Caco-2 (cell line): ENCODE measurements at regions not wholly inside any gene's neighbourhood (a gene's known extent, or its start where the extent isn't known, plus 50 kb on each side); places are given as distances from the start of the nearest gene placed in this dataset.

ENCODE experiments used
- BruUV-seq: library from RNA; stranded (reverse); fragments of 400-500 nt; replicated peaks from 2 replicates; lab custom pipeline; 2021; lab: Mats Ljungman, UMichigan
- CTCF ChIA-PET: fragments of 300-600 bp; sonication (Branson Sonifier 250); formaldehyde crosslinking; loops from one replicate; lab custom pipeline; 2022; ENCODE audit warnings: antibody characterized with exemption; lab: Charles Lee
- POLR2A ChIA-PET: fragments of 300-600 bp; sonication (Branson Sonifier 250); formaldehyde crosslinking; loops from one replicate; lab custom pipeline; 2022; ENCODE audit warnings: antibody characterized with exemption; lab: Charles Lee
- DNase-seq, 2 experiments: peaks; one replicate each; pipeline versions ENCODE4 v3.0.0 to v3.0.0-alpha.2; 2020 to 2022
- H3K27me3 ChIP-seq: replicated peaks from 2 replicates; pipeline ENCODE4 v1.6.0; 2011; ENCODE audit warnings: low read length; ENCODE audit not compliant: control insufficient read depth, insufficient read depth
- H3K36me3 ChIP-seq: 2 replicates; pipeline ENCODE4 v1.5.1; 2011; ENCODE audit warnings: low read length; ENCODE audit not compliant: control insufficient read depth, insufficient read depth
- H3K4me1 ChIP-seq: fragments of 250-450 bp; sonication (Bioruptor Pico); 2 replicates; pipeline ENCODE4 v1.5.1; 2020; ENCODE audit warnings: mild to moderate bottlenecking
- H3K4me3 ChIP-seq: 2 replicates; pipeline ENCODE4 v1.5.1; 2011; ENCODE audit warnings: low read depth, mild to moderate bottlenecking, control low read depth, low read length
- H3K9me3 ChIP-seq: fragments of 250-450 bp; sonication (Bioruptor Pico); 2 replicates; pipeline ENCODE4 v1.5.1; 2020; ENCODE audit warnings: mild to moderate bottlenecking, moderate library complexity
- H3K27ac Mint-ChIP-seq: one replicate; pipeline ENCODE4 v1.8.0; 2022; ENCODE audit warnings: mixed read lengths; ENCODE audit not compliant: unreplicated experiment
- H3K27me3 Mint-ChIP-seq: one replicate; pipeline ENCODE4 v1.8.0; 2022; ENCODE audit warnings: mixed read lengths; ENCODE audit not compliant: insufficient read depth, unreplicated experiment
- H3K36me3 Mint-ChIP-seq: one replicate; pipeline ENCODE4 v1.8.0; 2022; ENCODE audit warnings: mild to moderate bottlenecking, mixed read lengths; ENCODE audit not compliant: insufficient read depth, unreplicated experiment
- H3K4me1 Mint-ChIP-seq: one replicate; pipeline ENCODE4 v1.8.0; 2022; ENCODE audit warnings: low read depth, mixed read lengths; ENCODE audit not compliant: unreplicated experiment
- H3K4me3 Mint-ChIP-seq: one replicate; pipeline ENCODE4 v1.8.0; 2022; ENCODE audit warnings: mild to moderate bottlenecking, moderate library complexity, mixed read lengths; ENCODE audit not compliant: unreplicated experiment
- H3K9me3 Mint-ChIP-seq: one replicate; pipeline ENCODE4 v1.8.0; 2022; ENCODE audit warnings: mixed read lengths; ENCODE audit not compliant: unreplicated experiment
- intact Hi-C: fragments of 100-400 bp; cut with micrococcal nuclease; formaldehyde crosslinking; loops from one replicate; pipeline ENCODE4 v1.10.0; 2022; ENCODE audit not compliant: unreplicated experiment
- TF ChIP-seq, protein P1 (sequence below), 2 experiments: fragments of 200-600 bp in 1 of 2; IDR thresholded peaks; 1 replicate in 1 of 2; 2 replicates in 1 of 2; pipeline versions ENCODE4 v1.5.1 to v1.8.0; 2011 to 2022; ENCODE audit warnings: antibody characterized with exemption in 1 of 2, control low read depth in 1 of 2, inconsistent platforms in 1 of 2, low read depth in 1 of 2, low read length in 1 of 2, mild to moderate bottlenecking in 1 of 2, moderate library complexity in 1 of 2; ENCODE audit not compliant: insufficient read depth in 1 of 2, severe bottlenecking in 1 of 2, unreplicated experiment in 1 of 2

DNA sequence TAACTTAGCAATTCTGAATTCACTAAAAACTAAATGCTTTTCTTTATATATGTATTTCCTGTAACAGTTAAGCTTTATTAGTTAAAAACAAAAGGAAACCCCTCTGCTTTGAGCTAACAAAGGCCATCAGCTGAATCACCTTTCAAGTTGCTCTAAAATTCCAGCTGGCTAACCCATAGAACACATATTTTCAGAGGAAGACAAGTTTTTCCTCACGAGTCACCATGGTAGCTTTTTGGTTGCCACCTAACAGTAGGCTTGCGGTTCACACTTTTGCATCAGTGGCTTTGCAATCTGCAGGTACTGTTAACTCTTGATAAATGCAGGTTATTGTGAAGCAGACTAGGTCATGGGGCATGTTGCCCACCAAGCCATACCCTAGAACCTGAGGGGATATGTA, 57.6 kb upstream of the IRX5 start:
- Mint-ChIP-seq H3K27ac (no peak overlapping the region), H3K4me3 (no peak overlapping the region), H3K27me3 (no peaks in the 10 kb centered on the region), H3K4me1 (no peaks in the 10 kb centered on the region), H3K9me3 (no peaks in the 10 kb centered on the region), H3K36me3 (no peaks in the 10 kb centered on the region)
- intact Hi-C loops, result no loop called here
- Histone ChIP-seq H3K9me3 (no peaks in the 10 kb centered on the region; the same call in 1 of the 2 replicates), H3K36me3 (no peaks in the 10 kb centered on the region), H3K4me1 (no peaks in the 10 kb centered on the region), H3K4me3 (no peak overlapping the region), H3K27me3 (no peaks in the 10 kb centered on the region)
- no peak for DNase-seq
- no TSS peak for BruUV-seq
- ChIA-PET POLR2A (no interaction called here), CTCF (no interaction called here)
- TF ChIP-seq, protein P1, sequence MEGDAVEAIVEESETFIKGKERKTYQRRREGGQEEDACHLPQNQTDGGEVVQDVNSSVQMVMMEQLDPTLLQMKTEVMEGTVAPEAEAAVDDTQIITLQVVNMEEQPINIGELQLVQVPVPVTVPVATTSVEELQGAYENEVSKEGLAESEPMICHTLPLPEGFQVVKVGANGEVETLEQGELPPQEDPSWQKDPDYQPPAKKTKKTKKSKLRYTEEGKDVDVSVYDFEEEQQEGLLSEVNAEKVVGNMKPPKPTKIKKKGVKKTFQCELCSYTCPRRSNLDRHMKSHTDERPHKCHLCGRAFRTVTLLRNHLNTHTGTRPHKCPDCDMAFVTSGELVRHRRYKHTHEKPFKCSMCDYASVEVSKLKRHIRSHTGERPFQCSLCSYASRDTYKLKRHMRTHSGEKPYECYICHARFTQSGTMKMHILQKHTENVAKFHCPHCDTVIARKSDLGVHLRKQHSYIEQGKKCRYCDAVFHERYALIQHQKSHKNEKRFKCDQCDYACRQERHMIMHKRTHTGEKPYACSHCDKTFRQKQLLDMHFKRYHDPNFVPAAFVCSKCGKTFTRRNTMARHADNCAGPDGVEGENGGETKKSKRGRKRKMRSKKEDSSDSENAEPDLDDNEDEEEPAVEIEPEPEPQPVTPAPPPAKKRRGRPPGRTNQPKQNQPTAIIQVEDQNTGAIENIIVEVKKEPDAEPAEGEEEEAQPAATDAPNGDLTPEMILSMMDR (IDR thresholded peaks at IDR 0.05; ENCODE audit: insufficient read depth in 1 of 2, low read depth in 1 of 2, low read length in 1 of 2, severe bottlenecking in 1 of 2, unreplicated experiment in 1 of 2), result no peak

DNA sequence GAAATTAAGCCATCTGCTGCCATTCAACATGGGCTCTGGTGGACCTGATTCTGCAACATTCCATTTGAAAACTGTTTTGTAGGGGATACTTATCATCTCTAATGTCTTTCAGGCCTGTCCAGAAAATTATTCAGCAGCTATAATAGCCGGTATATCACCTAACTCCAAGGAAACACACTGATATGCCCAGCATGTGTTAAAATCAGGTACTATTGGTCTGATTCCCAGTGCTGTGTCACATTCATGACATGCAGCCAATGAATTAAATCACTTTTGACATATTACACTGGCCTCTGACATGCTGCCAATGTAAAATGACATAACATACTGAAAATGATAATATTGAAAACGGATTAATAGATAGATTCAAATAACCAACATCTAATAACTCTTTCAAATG, 60.5 kb upstream of the IRX5 start:
- intact Hi-C loops, result no loop called here
- H3K9me3 Mint-ChIP-seq, result no peaks in the 10 kb centered on the region
- no peaks in the 10 kb centered on the region for H3K4me1 Mint-ChIP-seq
- Histone ChIP-seq H3K27me3 (no peaks in the 10 kb centered on the region), H3K4me3 (no peak overlapping the region), H3K4me1 (no peaks in the 10 kb centered on the region), H3K9me3 (no peaks in the 10 kb centered on the region; the same call in 1 of the 2 replicates), H3K36me3 (no peaks in the 10 kb centered on the region)
- no peak for DNase-seq
- POLR2A ChIA-PET, result no interaction called here
- no TSS peak for BruUV-seq
- H3K27ac Mint-ChIP-seq, result no peak overlapping the region
- CTCF ChIA-PET, result no interaction called here
- TF ChIP-seq, protein P1 (IDR thresholded peaks at IDR 0.05; ENCODE audit: insufficient read depth in 1 of 2, low read depth in 1 of 2, low read length in 1 of 2, severe bottlenecking in 1 of 2, unreplicated experiment in 1 of 2), result no peak
- no peak overlapping the region for H3K4me3 Mint-ChIP-seq
- H3K36me3 Mint-ChIP-seq, result no peaks in the 10 kb centered on the region
- H3K27me3 Mint-ChIP-seq, result no peaks in the 10 kb centered on the region

DNA sequence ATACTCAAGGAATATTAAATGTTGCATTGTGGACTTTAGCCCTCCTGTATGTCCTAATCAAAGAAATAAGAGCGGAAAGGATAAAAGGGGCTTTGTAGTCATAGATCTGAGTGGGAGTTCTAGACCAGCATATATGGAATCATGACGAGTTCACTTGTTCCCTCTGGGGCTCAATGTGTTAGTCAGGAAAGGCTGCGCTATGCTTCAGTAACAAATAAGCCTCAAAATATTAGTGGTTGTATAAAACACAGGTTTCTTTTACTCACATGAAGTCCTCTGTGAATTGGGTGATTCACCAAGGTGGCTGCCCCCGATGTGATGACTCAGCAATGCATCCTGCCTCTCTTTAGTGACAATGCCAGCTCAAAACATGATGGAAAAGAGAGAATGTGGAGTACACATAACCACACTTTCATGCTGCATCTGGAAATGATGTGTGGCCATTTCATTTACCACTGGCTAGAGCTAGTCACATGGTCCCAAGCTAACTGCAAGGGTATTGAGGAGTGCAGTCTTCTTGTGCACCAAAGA, 63.3 kb upstream of the IRX5 start:
- TF ChIP-seq, protein P1 (IDR thresholded peaks at IDR 0.05; ENCODE audit: insufficient read depth in 1 of 2, low read depth in 1 of 2, low read length in 1 of 2, severe bottlenecking in 1 of 2, unreplicated experiment in 1 of 2), result no peak
- BruUV-seq, result no TSS peak
- ChIA-PET CTCF (no interaction called here), POLR2A (no interaction called here)
- no peaks in the 10 kb centered on the region; the same call in 1 of the 2 replicates for H3K9me3 ChIP-seq
- H3K4me3 Mint-ChIP-seq, result no peak overlapping the region
- no peaks in the 10 kb centered on the region for H3K4me1 Mint-ChIP-seq
- no peaks in the 10 kb centered on the region for H3K27me3 ChIP-seq
- DNase-seq, result no peak
- H3K36me3 ChIP-seq, result no peaks in the 10 kb centered on the region
- no peaks in the 10 kb centered on the region for H3K36me3 Mint-ChIP-seq
- intact Hi-C loops, result no loop called here
- no peaks in the 10 kb centered on the region for H3K27me3 Mint-ChIP-seq
- no peaks in the 10 kb centered on the region for H3K9me3 Mint-ChIP-seq
- no peak overlapping the region for H3K4me3 ChIP-seq
- no peak overlapping the region for H3K27ac Mint-ChIP-seq
- H3K4me1 ChIP-seq, result no peaks in the 10 kb centered on the region
